ENCODE measurements at regions not wholly inside any gene's neighbourhood (a gene's known extent, or its start where the extent isn't known, plus 50 kb on each side); places are given as distances from the start of the nearest gene placed in this dataset.
A peak's percentile ranks its signal among the peaks of the same experiment; 100 is the strongest.
"Not testable (repeated sequence)": the region's sequence is repeated elsewhere in the genome, so short reads cannot be mapped to it uniquely, and the experiment has no call there.

- DNase-seq (ENCODE audit: low read depth), result no peak
Measured at GRCh38 chr10:57353403-57354003, 914.2 kb downstream of the IPMK start.

DNA sequence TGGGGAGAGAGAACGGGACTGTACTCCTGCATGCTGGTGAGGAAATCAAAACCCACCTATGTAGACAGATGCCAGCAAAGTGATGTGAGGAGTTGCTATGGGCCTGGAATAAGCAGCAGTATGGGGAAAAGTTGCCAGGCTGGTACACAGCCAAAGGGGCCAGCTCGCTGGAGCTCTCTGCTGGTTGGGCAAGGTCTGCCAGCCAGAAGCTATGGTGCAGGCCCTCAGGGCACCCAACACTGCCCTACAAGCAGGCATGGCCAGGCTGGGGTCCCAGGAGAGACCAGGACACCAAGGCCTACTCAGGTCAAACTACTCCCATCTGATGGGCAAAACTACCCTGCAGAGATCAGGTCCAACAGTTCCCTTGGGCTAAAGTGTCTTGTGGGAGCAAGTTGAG, 916.6 kb downstream of the IPMK start:
- no peak for DNase-seq (ENCODE audit: low read depth)

- peak; percentile 2 for DNase-seq (ENCODE audit: low read depth)
Measured at GRCh38 chr10:57341294-57341693, 926.4 kb downstream of the IPMK start.

- DNase-seq (ENCODE audit: low read depth), result peak; percentile 53
Measured at GRCh38 chr10:57338823-57339558, 928.7 kb downstream of the IPMK start.

- no peak for DNase-seq (ENCODE audit: low read depth)
Measured at GRCh38 chr10:57336865-57337264, 930.8 kb downstream of the IPMK start.

DNA sequence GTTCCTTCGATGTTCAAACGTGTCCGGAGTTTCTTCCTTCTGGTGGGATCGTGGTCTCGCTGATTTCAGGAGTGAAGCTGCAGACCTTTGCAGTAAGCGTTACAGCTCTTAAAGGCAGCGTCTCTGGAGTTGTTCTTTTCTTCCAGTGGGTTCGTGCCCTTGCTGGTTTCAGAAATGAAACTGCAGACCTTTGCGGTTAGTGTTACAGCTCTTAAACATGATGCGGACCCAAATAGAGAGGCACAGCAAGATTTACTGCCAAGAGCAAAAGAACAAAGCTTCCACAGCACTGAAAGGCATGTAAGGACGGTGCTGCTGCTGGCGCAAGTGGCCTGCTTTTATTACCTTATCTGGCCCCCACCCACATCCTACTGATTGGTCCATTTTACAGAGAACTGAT, 931.4 kb downstream of the IPMK start:
- DNase-seq (ENCODE audit: low read depth), result no peak

- no peak for DNase-seq (ENCODE audit: low read depth)
Measured at GRCh38 chr10:57334523-57334922, 933.2 kb downstream of the IPMK start.

DNA sequence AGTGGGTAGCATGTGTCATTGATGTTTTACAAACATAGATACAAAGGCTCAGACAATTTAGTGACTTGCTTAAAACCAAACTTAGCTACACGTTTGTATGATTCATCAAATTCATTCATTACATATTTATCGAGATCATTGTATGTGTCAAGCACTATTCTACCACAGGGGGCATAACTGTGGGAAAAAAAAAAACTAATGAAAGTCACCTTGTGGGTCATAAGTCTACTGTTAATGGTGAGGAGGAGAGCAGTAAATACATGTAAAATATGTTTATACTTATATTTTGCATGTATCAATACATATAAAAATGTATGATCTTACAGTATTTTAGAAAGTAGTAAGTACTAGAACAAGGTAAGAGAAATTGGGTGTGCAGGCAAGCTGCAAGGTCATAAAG, 933.8 kb downstream of the IPMK start:
- no peak for DNase-seq (ENCODE audit: low read depth)

DNA sequence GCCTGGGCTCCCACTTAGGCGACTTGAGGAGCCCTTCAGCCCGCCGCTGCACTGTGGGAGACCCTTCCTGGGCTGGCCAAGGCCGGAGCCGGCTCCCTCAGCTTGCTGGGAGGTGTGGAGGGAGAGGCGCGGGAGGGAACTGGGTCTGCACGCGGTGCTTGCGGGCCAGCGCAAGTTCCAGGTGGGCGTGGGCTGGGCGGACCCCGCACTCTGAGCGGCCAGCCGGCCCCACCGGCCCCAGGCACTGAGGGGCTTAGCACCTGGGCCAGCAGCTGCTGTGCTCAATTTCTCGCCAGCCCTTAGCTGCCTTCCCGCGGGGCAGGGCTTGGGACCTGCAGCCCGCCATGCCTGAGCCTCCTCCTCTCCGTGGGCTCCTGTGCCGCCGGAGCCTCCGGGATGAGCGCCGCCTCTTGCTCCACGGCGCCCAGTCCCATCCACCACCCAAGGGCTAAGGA, 946.3 kb downstream of the IPMK start:
- DNase-seq (ENCODE audit: low read depth), result not testable (repeated sequence)

- DNase-seq (ENCODE audit: low read depth), result no peak
Measured at GRCh38 chr10:57320416-57320815, 947.3 kb downstream of the IPMK start.

GRCh38 chr10:57314046-57314445, 953.0 kb upstream of the ZWINT start:
- no peak for DNase-seq (ENCODE audit: low read depth)

DNA sequence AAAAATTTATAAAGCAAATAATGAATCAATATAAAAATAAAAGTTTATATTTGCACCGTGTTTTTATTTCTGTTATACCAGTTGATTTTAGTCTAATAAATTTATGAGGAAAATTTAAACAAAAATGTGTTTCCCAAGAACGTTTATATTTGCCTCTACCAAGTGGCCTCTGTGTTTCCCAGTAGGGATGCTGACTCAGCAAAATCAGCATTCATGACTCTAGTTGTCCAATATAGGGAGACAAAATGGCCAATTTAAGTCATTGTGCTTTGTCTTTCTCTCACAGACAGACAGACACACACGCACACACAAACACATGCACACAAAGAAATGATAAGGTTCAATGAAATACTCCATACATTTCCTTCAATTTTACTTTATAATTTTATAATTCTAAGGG, 942.5 kb upstream of the ZWINT start:
- DNase-seq (ENCODE audit: low read depth), result no peak

DNA sequence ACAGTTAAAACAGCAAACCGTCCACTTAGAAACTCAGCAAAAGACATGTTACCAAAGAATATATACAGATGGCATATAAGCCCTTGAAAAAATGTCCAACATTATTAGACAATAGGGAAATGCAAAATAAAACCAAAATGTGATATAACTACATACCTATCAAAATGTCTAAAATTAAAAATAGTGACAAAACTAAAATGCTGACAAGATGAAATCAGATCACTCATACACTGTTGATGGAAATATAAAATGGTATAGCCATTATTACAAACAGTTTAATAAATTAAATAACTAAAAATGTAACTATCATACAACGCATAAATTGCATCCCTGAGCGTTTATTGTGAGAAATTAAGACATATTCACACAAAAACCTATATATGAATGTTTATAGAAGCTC, 939.7 kb upstream of the ZWINT start:
- DNase-seq (ENCODE audit: low read depth), result no peak

DNA sequence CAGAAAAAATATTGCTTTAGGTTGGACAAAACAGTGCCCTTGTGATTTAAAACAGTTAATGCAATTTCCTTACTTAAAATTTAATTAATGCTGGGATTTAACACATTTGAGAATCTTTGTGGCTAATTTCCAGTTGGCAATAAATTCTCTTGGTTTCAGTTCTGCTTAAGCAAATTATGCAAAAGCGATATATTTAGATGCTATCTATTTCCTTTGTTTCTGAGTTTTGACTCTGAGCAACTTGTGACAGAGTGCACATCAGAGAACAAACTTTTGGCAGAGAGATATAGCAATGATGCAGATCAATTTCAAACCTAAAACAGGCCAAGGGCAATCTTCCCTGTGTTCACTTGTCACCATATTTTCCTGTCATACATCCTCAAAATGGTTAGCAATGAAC, 933.6 kb upstream of the ZWINT start:
- no peak for DNase-seq (ENCODE audit: low read depth)

DNA sequence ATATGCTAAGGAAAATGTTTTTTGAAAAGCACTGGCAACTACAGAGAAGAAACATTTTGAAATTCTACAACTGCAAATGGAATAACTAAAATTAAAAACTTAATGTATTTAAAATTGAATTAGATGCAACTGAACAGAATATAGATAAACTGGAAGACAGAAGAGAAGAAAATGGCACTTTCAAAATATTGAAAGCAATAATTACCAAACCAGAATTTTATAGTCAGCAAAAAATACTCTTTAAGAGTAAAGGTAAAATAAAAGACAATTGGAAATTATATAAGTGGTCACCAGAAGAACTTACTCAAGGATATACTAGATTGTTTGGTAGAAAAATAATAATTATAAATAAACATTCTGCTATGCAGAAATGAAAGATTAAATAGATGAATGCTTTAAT, 927.7 kb upstream of the ZWINT start:
- no peak for DNase-seq (ENCODE audit: low read depth)

- no peak for DNase-seq (ENCODE audit: low read depth)
Measured at GRCh38 chr10:57262892-57263291, 901.8 kb upstream of the ZWINT start.

GRCh38 chr10:57260175-57260574, 899.1 kb upstream of the ZWINT start:
- no peak for DNase-seq (ENCODE audit: low read depth)

DNA sequence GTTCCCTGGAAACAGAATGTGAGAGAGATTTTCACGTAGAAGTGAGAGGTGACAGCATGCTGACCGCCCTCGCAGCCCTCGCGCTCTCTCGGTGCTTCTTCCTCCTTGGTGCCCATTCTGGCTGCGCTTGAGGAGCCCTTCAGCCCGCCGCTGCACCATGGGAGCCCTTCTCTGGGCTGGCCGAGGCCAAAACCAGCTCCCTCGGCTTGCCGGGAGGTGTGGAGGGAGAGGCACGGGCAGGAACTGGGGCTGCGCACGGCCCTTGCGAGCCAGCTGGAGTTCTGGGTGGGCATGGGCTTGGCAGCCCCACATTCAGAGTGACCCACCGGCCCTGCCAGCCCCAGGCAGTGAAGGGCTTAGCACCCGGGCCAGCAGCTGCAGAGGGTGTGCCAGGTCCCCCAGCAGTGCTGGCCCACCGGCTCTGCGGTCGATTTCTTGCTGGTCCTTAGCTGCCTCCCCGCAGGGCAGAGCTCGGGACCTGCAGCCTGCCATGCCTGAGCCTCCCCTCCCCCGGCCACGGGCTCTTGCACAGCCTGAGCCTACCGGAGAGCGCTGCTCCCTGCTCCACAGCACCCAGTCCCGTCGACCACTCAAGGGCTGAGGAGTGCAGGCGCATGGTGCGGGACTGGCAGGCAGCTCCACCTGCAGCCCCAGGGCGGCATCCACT, 888.7 kb upstream of the ZWINT start:
- no peak for DNase-seq (ENCODE audit: low read depth)

DNA sequence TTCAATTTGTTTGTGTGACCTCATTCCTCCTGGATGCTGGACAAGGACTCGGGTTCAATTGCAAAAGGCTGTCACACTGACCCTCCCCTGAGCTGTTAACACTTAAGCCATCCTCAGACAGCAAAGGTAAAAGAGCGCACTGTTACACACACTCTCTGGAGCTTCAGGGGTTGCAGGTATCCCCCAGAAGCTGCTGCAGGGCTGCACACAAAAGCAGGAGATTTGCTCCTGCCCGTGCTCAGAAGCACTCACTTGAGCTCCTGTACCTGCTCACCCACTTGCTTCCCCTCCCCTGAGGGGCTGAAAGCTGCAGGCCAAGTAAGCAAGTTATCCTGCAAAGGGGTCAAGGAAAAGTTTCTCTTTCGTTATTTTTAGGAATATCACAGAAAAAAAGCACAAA, 886.2 kb upstream of the ZWINT start:
- no peak for DNase-seq (ENCODE audit: low read depth)

DNA sequence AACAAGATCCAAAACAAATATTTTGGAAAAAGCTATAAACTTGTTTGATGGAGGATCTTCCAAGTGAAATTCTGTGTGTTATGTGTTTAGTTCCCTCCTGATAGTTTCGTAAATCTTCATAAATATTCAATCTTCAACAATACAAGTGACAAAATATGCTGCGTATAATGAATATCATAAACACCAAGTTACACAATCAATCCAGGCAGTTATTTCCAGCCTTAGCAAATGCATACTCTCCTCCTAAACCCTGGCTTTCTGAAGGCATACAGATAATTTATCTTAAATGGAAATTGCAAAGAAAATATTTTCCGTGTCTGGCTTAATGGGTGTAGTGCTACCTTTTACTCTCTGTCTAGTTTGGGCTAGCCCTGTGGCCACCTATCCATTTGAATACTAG, 864.9 kb upstream of the ZWINT start:
- DNase-seq (ENCODE audit: low read depth), result no peak

DNA sequence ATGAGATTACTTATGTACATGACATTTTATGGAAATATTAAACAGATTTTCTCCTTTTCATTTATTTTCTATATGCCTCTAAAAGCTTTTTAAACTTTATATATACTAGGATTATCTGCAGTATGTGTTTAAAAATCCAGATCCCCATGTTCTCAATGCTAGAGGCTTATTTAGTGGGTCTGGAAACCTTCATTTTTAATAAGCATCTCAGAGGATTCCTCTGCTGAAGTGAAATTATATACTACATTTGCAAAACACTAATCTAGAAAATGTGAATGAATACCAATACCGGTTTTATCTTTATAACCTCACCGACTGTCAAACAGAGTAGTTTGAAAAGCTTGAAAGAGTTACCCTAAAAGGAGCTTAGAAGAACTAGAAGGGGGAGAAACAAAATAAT, 863.8 kb upstream of the ZWINT start:
- no peak for DNase-seq (ENCODE audit: low read depth)

GRCh38 chr10:57222603-57223002, 861.5 kb upstream of the ZWINT start:
- no peak for DNase-seq (ENCODE audit: low read depth)

- no peak for DNase-seq (ENCODE audit: low read depth)
Measured at GRCh38 chr10:57222129-57222528, 861.1 kb upstream of the ZWINT start.

Measured in myocyte (in vitro differentiated cells).